Bone marrow (tissue), 2 donors: ENCODE measurements at regions not wholly inside any gene's neighbourhood (a gene's known extent, or its start where the extent isn't known, plus 50 kb on each side); places are given as distances from the start of the nearest gene placed in this dataset.
"Not testable (repeated sequence)": the region's sequence is repeated elsewhere in the genome, so short reads cannot be mapped to it uniquely, and the experiment has no call there.

Source experiments
- DNase-seq, 2 donors: peaks; one replicate each; lab custom pipeline; 2025; lab: John Stamatoyannopoulos, UW

DNA sequence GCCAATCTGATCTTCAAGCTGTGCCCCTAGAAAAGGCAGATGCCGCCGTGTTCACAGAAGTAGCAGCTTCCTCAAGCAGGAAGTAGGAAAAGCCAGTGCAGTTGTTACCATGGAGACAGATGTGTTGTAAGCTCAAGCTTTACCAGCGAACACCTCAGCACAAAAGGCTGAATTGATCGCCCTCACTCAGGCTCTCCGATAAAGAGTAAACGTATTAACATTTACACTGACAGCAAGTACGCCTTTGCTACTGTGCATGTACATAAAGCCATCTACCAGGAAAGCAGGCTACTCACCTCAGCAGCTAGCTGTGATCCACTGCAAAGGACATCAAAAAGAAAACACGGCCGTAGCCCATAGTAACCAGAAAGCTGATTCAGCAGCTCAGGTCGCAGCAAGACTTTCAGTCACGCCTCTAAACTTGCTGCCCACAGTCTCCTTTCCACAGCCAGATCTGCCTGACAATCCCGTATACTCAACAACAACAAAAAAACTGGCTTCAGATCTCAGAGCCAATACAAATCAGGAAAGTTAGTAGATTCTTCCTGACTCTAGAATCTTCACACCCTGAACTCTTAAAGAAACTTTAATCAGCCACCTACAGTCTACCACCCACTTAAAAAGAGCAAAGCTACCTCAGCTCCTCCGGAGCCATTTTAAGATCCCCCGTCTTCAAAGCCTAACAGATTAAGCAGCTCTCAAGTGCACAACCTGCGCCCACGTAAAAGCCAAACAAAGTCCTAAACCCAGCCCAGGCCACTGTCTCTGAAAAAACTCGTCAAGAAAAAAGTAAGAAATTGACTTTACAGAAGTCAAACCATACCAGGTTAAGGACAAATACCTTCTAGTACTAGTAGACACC lies 160.0 kb downstream of the DEFB131A start:
- not testable (repeated sequence) for DNase-seq

DNA sequence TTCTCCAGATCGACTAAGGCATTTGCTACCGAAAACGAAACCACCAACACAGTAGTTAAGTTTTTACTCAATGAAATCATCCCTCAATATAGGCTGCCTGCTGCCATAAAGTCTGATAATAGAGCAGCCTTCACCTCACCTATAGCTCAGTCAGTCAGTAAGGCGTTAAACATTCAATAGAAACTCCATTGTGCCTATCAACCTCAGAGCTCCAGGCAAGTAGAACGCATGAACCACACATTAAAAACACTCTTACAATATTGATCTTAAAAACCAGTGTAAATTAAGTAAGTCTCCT lies 160.6 kb downstream of the DEFB131A start:
- not testable (repeated sequence) for DNase-seq

DNA sequence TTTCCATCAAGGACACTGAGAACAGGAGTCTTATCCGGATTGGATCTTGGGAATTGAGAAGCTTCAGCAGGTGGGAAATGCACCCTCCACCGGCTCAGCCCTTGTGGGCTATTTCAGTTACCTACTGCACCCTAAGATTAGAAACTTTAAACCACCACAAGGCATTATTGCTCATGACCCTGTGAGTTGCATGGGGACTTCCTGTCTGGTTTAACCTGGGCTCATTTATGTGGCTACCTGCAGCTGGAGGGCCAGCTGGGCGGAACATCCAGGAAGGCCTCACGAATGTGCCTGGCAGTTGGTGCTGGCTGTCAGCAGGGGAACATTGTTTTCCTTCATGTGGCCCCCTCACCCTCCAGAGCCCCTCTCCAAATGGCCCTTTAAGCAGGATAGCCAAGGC lies 164.1 kb downstream of the DEFB131A start:
- no peak for DNase-seq

DNA sequence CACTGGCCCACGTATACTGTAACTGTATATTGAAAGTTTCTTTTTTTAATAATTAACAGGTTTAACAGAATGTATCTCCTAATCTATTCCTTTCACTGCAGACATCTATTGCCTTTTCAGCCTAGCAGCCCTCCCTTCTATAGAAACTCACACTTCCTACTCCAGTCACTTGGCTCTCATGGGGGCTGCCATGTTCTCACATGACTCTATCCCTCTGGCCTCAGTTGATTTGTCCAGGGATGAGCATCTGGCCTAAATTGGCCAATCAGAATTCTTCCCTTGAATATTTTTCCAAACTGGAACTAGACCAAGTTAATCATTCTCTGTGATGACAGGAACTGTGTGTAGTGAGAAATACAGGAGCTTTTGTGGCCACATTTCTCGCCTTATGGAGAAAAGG lies 166.1 kb downstream of the DEFB131A start:
- not testable (repeated sequence) for DNase-seq

DNA sequence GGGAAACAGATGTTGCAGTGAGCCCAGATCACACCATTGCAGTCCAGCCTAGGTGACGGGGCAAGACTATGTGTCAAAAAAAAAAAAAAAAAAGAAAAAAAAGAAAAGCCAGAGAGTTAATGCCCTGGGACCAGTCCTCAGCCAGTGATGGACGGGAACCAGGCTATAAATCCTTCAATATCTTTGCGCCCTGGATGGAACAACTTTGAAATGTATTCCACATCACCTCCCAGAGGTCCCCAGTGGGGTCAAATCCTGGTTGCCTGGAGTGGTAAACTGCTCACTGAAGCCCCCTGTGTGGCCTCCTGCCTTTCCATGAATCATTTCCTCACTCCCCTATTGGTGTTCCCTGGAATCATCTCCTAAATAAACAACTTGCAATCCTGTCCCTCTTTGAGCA lies 166.9 kb downstream of the DEFB131A start:
- DNase-seq: no peak

DNA sequence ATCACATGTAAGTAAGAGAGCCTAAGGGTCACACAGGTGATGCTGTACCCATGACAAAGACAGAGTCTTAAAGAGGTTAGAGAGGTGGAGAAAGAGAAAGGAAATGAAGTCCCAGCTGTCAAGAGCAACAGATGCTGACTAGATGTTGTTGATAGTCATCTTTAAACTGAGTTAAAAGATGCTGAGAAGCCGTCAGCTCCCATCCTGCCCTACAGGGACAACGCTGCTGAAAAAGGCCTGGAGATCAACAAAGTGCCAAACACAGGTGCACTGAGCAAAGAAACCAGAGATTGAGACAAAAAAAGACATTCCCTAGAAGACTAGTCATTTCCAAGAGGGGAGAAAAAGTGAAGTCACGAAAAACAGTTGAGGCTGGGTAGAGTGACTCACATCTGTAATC lies 145.0 kb upstream of the DRD5 start:
- DNase-seq: not testable (repeated sequence)

DNA sequence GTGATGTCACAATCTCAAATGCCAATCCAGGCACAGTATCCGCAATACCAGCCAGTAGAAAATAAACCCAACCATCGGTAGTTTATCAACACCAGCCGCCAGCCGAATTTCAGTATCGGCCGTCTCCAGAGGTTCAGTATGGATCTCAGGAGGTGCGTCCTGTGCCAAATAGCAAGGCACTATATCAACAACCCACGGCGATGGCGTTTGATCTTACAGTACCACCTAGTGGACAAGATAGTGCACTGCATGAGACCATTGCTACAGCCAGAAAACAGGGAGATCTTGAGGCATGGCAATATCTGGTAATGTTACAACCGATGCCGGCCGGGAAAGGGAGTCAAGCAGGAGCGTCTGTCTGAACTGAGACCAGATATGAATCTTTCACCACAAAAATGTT lies 121.8 kb upstream of the DRD5 start:
- not testable (repeated sequence) for DNase-seq

DNA sequence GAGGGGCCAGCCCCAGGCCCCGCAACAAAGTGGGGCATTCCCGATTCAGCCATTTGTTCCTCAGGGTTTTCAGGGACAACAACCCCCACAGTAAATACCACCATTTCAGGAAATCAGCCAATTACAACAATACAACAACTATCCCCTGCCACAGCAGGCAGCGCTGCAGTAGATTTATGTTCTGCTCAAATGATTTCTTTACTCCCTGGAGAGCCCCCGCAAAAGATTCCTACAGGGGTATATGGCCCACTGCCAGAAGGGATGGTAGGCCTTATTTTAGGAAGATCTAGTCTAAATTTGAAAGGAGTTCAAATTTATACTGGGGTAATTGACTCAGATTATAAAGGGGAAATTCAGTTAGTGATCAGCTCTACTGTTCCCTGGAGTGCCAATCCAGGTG lies 120.5 kb upstream of the DRD5 start:
- DNase-seq: not testable (repeated sequence)

DNA sequence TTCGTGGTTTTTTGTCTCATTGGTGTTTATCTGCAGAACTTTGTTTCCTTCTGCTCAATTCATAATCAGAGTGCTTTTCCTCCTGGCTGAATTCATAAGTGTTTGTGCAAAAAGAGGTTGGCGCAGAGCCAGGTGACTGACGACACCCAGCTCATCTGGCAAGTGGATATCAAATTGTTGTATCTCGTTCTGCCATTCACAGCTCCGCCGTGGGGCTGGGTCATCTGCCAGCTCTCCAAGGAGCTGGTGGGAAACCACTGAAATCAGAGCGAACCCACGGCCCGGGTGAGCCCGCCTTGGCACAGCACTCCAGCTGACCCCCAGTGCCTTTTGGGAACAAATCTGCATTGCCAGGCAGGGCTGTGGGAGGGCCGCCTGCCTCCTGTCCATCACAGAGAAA lies 110.7 kb upstream of the DRD5 start:
- DNase-seq: not testable (repeated sequence)

DNA sequence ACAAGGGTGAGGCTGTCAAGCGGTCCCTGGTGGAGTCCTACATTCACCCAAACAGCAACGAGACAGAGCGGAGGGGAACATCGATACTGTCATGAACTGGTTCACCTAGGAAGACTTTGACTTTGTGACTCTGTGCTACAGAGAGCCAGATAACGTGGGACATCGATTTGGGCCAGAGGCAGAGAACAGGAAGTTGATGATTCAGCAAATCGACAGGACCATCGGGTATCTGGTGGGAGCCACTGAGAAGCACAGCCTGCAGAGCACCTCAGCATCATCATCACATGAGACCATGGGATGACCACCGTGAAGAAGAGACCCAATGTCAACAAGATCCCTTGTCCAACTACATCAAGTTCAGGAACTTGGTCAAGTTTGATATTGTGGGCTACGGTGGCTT lies 104.1 kb upstream of the DRD5 start:
- not testable (repeated sequence) for DNase-seq

DNA sequence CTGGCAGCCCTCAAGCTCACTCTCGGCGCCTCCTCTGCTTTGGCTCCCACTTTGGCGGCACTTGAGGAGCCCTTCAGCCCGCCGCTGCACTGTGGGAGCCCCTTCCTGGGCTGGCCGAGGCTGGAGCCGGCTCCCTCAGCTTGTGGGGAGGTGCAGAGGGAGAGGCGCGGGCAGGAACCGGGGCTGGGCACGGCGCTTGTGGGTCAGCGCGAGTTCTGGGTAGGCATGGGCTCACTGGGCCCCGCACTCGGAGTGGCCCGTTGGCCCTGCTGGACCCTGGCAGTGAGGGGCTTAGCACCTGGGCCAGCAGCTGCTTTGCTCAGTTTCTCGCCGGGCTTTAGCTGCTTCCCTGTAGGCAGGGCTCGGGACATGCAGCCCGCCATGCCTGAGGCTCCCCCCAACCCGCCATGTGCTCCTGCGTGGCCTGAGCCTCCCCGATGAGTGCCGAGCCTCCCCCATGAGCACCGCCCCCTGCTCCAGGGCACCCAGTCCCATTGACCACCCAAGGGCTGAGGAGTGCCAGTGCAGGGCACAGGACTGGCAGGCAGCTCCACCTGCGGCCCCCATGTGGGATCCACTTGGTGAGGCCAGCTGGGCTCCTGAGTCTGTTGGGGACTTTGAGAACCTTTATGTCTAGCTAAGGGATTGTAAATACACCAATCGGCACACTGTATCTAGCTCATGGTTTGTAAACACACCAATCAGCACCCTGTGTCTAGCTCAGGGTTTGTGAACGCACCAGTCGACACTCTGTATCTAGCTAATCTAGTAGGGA lies 101.5 kb upstream of the DRD5 start:
- DNase-seq: no peak

DNA sequence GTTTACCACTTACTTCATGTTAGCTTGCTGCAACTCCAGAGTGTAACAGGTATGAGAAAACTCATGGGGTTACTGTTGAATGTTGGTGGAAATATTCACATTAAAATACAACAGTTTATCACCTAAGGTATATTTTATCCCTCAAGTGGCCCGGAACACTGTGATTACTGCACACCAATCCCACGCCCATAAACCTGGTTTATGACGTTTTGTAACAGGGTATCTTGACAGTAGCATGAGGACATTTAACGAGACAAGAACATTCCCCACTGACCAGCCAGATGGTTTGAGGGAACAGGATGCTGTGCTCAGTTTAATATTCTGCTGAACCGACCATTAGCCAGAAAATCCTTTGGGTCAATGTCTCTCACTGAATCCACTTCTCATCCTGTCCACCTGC lies 98.3 kb upstream of the DRD5 start:
- not testable (repeated sequence) for DNase-seq

DNA sequence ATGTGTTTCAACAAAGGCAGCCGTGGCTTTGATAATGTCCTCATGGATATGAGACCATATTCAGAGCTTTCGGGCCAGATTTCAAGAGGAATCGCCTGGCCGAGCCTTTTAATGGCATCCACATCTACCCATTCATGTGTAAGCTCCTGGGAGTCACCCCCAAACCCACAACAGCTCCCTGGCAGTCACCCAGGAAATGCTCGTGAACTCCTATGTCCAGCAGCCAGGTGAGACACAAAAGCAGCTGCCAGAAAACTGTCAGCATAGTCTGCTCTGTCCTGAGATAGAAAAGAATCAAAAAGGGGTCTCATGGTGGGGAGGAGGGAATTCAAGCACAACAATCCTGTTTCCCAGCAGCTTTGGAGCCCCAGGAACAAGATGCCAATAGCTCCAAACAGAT lies 96.4 kb upstream of the DRD5 start:
- not testable (repeated sequence) for DNase-seq

DNA sequence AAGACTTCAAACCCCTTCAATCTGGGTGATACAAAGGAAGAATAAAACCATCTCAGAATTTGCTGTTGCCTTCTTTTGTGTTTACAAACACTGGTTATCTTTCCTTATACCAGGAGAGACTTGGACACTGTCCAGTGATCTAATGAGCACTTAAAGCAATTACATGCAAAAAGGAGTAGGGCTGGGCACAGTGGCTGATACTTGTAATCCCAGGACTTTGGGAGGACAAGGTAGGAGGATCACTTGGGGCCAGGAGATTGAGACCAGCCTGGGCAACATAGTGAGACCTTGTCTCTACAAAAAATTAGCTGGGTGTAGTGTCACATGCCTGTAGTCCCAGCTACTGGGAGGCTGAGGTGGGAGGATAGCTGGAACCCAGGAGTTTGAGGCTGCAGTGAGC lies 95.7 kb upstream of the DRD5 start:
- no peak for DNase-seq

DNA sequence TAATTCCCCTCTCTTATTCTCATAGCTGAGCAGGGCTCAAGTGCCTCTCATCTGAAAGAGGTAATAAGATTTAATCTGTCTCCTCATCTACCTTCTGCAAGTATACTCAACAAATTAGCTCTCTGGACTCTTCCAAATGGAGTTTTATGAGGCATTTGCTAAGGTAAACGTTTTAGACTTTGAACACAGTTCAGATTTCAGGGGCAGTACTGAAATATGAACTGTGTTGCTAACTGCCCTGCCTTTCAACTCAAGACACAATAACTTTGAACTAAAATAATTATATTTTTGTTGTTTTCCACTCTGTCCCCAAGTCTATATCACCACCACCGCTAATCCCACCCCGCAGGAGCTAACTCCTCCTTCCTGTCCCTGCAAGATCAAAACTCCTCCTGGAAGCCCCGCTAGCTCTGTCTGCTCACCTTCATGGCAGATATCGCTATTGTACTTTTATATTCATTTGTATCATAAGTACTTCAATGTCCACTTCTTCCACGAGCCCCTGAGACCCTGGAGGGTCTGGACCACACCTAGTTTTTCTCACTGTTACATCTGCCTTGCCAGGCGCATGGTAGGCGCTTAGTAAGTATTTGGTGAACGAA lies 90.7 kb upstream of the DRD5 start:
- DNase-seq: not testable (repeated sequence)

DNA sequence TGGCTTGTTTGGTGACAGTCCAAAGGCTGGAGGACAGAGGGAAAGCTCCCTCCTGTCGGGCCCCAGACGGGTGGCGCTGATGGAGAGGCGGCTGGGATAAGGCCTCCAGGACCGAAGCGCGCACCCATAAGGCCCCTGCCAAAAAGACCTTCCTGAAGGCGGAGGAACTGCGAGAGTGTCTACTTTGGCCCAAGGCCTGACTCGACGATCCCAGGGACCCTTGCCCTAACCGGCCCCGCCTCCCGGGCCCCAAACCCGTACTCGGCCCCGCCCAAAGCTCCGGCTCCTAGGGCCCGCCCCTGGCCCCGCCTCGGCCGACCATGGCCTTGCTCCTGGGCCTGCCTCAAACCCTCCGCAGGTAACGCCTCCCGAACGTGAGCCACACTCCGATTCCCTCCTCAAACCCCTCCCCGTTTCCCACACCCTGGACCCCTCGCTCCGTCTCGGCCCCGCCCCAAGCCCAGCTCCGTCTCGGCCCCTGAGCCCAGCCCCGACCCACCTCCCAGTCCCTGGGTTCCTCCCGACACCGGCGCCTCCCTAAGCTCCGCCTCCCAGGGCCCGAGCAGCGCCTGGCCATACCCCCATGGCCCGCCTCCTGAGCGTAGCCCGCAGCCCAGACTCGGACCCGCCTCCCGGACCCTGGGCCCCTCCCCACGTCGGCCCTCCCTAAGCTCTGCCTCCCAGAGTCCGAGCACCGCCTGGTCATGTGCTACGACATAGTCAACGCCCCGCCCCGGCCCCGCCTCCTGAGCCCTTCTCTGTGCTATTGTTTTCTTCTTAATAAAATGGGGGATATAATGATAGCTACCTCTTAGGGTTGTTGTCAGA lies 90.0 kb upstream of the DRD5 start:
- peak; percentile 83 to 92 for DNase-seq

DNA sequence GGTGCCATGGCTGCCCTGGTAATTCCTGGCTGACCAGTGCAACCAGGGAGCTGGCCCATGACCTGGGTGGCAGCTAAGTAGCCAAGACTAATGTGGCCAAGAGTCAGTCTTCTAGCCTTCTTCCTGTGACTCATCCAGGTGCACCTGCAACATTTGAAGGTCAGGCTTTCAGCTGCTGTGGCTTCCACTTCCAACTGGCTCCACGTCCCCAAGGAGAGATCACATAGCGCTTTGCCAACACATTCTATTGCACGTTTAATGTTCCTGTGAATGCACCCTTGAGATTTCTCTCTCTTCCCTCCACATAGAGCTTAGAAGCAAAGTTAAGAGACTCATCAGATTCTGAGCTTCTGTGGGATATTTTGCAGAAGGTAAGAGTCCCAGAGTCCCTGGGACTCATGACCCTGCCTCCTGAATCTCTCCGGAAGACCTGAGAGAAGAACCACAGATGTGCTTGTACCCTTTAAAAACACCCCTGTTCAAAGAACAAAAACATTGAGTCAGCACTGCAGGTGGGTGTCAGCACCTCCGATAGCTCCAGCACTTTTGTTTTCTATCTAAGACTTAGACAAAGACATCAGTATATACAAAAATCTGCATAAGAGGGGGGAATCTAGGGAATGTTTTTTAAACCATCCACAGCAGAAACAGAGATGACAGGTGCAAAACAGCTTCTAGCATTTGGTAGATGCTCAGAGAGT lies 88.5 kb upstream of the DRD5 start:
- not testable (repeated sequence) for DNase-seq

DNA sequence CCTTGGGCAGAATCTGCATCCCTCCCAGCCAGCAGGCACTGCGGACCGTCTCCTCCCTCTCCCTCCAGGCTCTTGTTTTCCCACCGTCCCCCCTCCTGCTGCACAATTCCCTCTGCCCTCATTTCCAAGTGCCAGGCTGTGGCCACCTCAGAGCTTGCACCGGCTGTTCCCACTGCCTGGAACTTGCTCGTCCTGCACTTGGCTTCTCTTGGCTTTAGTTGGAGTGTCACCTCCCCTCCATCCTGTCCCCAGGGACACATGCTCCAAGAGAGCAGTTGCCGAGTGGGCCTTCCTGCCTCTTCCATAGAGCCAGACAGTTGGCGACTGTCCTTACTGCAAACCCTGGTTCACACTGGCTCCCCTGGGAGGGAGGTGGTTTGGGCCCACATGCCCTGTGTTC lies 87.0 kb upstream of the DRD5 start:
- DNase-seq: not testable (repeated sequence)

DNA sequence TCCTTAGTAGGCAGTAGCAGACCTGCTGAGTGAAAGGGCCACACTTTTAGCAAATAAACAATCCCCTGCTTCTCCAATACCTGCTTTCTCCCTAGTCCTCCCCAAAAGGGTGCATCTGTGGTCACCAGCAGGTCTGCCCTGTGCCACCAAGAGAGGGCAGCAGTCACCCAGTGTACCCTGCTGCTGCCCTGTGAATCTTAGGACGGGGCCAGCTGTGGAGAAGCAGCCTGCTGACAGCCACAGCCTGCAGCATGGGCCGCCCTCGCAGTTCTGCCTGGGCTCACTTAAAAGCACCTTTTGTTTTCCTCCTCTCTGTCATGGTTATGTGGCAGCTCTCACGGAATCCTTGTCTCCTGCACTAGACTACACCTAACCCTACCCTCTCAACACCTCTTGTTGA lies 85.4 kb upstream of the DRD5 start:
- DNase-seq: peak in 1 of 2 donors; percentile 15

DNA sequence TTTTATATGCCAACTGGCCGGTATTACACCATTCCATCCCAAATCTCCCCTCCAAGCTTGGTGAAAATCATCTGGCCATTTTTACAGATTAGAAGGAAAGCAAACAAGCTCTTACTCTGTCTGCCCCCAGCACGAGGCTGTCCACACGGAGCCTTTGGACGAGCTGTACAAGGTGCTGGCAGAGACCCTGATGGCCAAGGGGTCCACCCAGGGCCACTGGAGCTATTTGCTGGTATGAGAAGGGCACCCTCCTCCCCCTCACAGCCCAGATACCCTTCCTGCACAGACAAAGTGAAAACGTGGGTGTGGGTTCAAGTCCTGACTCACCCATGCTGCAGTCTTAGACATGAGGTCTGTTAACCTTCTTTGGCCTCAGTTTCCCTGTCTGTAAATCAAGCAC lies 84.9 kb upstream of the DRD5 start:
- not testable (repeated sequence) for DNase-seq

DNA sequence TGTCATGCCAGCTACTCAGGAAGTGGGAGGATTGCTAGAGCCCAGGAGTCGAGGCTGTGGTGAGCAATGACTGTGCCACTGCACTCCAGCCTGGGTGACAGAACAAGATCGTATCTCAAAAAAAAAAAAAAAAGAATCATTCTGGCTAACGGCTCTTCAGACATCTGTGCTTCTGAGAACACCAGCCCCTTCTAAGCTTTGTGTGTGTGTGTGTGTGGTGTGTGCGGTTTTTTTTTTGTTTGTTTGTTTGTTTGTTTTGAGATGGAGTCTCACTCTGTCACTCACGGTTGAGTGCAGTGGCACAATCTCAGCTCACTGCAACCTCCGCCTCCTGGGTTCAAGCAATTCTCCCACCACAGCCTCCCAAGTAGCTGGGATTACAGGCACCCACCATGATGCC lies 79.4 kb upstream of the DRD5 start:
- peak in 1 of 2 donors; percentile 24 for DNase-seq
